Upper lobe of left lung (tissue), 4 donors: ENCODE measurements at regions not wholly inside any gene's neighbourhood (a gene's known extent, or its start where the extent isn't known, plus 50 kb on each side); places are given as distances from the start of the nearest gene placed in this dataset.

ENCODE experiments used
- CTCF ChIP-seq, 6 experiments: fragments of 450-650 bp in 4 of 6; fragments of 200-600 bp in 2 of 6; sonication (generic) in 2 of 6; IDR thresholded peaks; one replicate each; pipeline ENCODE4 v1.5.1; 2016 to 2019; ENCODE audit warnings: antibody characterized with exemption in 6 of 6
- POLR2A ChIP-seq, 4 donors: fragments of 450-650 bp; IDR thresholded peaks; one replicate each; pipeline ENCODE4 v1.5.1; 2016 to 2017; ENCODE audit warnings: antibody characterized with exemption in 4 of 4, mild to moderate bottlenecking in 2 of 4

DNA sequence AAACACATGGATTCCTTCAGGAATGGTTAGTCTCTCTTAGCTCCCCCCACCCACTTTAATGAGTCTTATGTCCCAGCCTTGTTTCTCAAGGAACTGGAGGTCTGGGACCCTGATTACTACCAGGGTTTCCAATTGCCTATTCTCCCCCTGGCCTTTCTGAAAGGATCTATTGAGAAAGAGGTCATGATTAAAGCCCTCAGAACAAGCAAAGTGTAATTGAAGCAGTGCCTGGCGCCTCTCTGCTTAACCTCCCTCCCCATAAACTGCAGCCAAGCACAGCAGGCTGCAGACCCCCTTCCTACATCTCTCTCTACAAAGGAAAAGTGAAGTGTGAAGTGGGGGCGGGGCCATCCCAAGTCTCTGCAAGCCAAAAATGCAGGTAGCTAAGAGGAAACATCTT, 159.7 kb upstream of the CDH11 start:
- TF ChIP-seq CTCF (IDR thresholded peaks at IDR 0.05) (no peak), POLR2A (IDR thresholded peaks at IDR 0.05) (no peak)
